Osteocyte (in vitro differentiated cells): ENCODE measurements at regions not wholly inside any gene's neighbourhood (a gene's known extent, or its start where the extent isn't known, plus 50 kb on each side); places are given as distances from the start of the nearest gene placed in this dataset.

Source experiments
- DNase-seq: peaks from one replicate; pipeline ENCODE4 v3.0.0; 2021; ENCODE audit warnings: mixed read lengths; ENCODE audit not compliant: unreplicated experiment; ENCODE audit errors: extremely low spot score
- H3K27ac Mint-ChIP-seq: one replicate; pipeline ENCODE4 v1.8.0; 2021; ENCODE audit warnings: mild to moderate bottlenecking, mixed read lengths; ENCODE audit not compliant: unreplicated experiment
- H3K27me3 Mint-ChIP-seq: one replicate; pipeline ENCODE4 v1.8.0; 2021; ENCODE audit warnings: mixed read lengths; ENCODE audit not compliant: unreplicated experiment
- H3K36me3 Mint-ChIP-seq: one replicate; pipeline ENCODE4 v1.8.0; 2021; ENCODE audit warnings: mixed read lengths; ENCODE audit not compliant: unreplicated experiment
- H3K4me1 Mint-ChIP-seq: one replicate; pipeline ENCODE4 v1.8.0; 2021; ENCODE audit warnings: mixed read lengths; ENCODE audit not compliant: unreplicated experiment
- H3K4me3 Mint-ChIP-seq: one replicate; pipeline ENCODE4 v1.8.0; 2021; ENCODE audit warnings: mild to moderate bottlenecking, moderate library complexity, mixed read lengths; ENCODE audit not compliant: unreplicated experiment
- H3K9me3 Mint-ChIP-seq: one replicate; pipeline ENCODE4 v1.8.0; 2021; ENCODE audit warnings: mixed read lengths; ENCODE audit not compliant: unreplicated experiment
- TF ChIP-seq, protein P1 (sequence below): fragments of 200-600 bp; sonication (generic); IDR thresholded peaks from 2 replicates; pipeline ENCODE4 v1.5.0; 2021; ENCODE audit warnings: antibody characterized with exemption, mild to moderate bottlenecking, moderate library complexity

DNA sequence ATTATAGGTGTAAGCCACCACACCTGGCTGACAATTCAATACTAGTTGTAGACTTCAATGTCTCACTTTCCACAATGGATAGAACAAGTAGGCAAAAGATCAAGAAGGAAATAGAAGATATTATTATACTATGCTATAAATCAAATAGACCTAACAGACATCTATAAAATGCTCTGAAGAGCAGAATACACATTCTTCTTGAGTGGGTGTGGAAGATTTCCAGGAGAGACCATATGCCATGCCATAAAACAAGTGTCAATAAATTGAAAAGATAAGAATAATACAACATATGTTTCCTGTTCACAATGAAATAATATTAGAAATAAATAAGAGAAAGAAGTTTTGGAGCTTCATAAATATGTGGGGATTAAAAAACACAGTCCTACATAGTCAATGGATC, 179.3 kb upstream of the AMOT start:
- no peaks in the 10 kb centered on the region for H3K9me3 Mint-ChIP-seq
- H3K4me1 Mint-ChIP-seq = no peaks in the 10 kb centered on the region
- no peaks in the 10 kb centered on the region for H3K27me3 Mint-ChIP-seq
- H3K4me3 Mint-ChIP-seq = no peak overlapping the region
- H3K27ac Mint-ChIP-seq = no peak overlapping the region
- DNase-seq = no peak
- no peaks in the 10 kb centered on the region for H3K36me3 Mint-ChIP-seq
- TF ChIP-seq, protein P1, sequence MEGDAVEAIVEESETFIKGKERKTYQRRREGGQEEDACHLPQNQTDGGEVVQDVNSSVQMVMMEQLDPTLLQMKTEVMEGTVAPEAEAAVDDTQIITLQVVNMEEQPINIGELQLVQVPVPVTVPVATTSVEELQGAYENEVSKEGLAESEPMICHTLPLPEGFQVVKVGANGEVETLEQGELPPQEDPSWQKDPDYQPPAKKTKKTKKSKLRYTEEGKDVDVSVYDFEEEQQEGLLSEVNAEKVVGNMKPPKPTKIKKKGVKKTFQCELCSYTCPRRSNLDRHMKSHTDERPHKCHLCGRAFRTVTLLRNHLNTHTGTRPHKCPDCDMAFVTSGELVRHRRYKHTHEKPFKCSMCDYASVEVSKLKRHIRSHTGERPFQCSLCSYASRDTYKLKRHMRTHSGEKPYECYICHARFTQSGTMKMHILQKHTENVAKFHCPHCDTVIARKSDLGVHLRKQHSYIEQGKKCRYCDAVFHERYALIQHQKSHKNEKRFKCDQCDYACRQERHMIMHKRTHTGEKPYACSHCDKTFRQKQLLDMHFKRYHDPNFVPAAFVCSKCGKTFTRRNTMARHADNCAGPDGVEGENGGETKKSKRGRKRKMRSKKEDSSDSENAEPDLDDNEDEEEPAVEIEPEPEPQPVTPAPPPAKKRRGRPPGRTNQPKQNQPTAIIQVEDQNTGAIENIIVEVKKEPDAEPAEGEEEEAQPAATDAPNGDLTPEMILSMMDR = no peak

DNA sequence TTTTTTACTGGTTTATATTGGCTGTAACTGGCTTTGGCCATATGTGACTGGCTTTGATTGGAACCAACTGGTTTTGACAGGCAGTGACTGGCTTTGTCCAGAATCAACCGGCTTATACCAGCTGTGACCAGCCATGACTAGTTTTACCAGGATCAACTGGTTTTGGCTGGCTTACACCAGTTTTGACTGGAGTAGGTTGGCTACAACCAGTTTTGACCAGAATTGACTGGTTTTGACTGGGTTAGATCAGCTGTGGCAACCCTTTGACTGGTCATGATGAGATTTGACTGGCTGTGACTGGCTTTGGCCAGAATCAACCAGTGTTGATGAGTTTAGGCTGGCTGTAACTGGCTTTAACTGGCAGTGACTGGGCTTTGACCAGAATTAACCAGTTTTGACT, 169.2 kb upstream of the AMOT start:
- no peak overlapping the region for H3K27ac Mint-ChIP-seq
- no peaks in the 10 kb centered on the region for H3K27me3 Mint-ChIP-seq
- no peaks in the 10 kb centered on the region for H3K36me3 Mint-ChIP-seq
- TF ChIP-seq, protein P1 = no peak
- no peak overlapping the region for H3K4me3 Mint-ChIP-seq
- no peak for DNase-seq
- H3K9me3 Mint-ChIP-seq = peaks cover 18% of the 10 kb centered on the region
- no peaks in the 10 kb centered on the region for H3K4me1 Mint-ChIP-seq

DNA sequence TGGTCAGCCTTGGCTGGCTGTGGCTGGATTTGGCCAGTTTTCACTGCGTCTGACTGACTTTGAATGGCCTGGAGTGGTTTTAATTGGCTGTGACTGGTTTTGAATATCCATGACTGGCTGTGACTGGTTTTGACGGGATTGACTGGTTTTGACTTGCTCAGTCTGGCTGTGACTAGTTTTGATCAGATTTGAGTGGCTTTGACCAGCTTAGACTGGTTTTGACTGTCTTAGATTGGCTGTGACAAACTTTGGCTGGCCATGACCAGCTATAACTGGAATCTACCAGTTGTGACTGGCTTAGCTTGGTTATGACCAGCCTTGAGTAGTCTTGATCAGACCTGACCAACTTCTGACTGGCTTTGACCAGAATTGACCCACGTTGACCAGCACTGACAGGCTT, 168.4 kb upstream of the AMOT start:
- peaks cover 18% of the 10 kb centered on the region for H3K9me3 Mint-ChIP-seq
- DNase-seq = no peak
- no peaks in the 10 kb centered on the region for H3K36me3 Mint-ChIP-seq
- no peak overlapping the region for H3K4me3 Mint-ChIP-seq
- no peaks in the 10 kb centered on the region for H3K27me3 Mint-ChIP-seq
- TF ChIP-seq, protein P1 = no peak
- no peak overlapping the region for H3K27ac Mint-ChIP-seq
- H3K4me1 Mint-ChIP-seq = no peaks in the 10 kb centered on the region

DNA sequence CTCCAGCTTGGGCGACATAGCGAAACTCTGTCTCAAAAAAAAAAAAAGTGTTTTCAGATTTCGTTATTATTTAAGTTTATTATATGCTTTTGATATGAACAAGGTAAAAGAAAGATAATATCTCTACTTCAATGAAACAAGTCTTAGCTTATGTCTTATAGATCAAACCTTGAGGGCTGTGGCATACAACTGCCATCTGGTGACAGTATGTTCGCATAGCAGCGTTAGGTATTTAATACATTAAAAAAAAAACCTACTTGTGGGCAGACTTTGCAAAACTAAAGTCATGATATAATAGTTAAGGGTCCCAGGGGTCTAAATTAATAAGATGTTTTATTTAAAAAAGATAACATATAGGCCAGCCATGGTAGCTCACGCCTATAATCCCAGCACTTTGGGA, 161.2 kb upstream of the AMOT start:
- TF ChIP-seq, protein P1 = no peak
- Mint-ChIP-seq H3K9me3 (peaks cover 2% of the 10 kb centered on the region), H3K4me3 (no peak overlapping the region)

DNA sequence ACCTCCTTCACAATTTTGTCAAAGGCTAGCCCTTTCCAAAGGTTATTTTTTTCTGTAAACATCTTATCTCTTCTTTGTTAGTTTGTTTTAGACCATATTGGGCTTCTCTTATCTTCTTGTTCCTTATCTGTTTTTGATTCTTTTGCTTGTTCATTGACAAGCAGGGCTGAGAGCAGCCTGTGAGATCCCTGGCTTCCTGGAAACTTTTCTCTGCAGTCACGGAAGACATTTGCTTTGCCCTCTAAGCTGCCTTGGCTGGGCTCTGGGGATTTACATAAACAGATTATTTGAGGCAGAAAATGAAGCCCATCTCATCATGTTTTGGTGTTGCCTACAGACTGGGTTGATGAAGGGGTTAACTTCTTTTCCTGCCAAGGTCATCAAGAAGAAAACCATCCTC, 157.4 kb upstream of the AMOT start:
- DNase-seq = no peak
- H3K27me3 Mint-ChIP-seq = peaks cover 2% of the 10 kb centered on the region
- H3K27ac Mint-ChIP-seq = no peak overlapping the region
- H3K9me3 Mint-ChIP-seq = no peaks in the 10 kb centered on the region
- no peak overlapping the region for H3K4me3 Mint-ChIP-seq
- TF ChIP-seq, protein P1 = no peak
- no peaks in the 10 kb centered on the region for H3K36me3 Mint-ChIP-seq
- no peaks in the 10 kb centered on the region for H3K4me1 Mint-ChIP-seq

More for the DNA sequence above, 161.2 kb upstream of the AMOT start:
- Mint-ChIP-seq H3K36me3 (no peaks in the 10 kb centered on the region), H3K27ac (no peak overlapping the region), H3K4me1 (no peaks in the 10 kb centered on the region), H3K27me3 (peaks cover 2% of the 10 kb centered on the region)
- no peak for DNase-seq
